ENCODE measurements at regions not wholly inside any gene's neighbourhood (a gene's known extent, or its start where the extent isn't known, plus 50 kb on each side); places are given as distances from the start of the nearest gene placed in this dataset.

DNA sequence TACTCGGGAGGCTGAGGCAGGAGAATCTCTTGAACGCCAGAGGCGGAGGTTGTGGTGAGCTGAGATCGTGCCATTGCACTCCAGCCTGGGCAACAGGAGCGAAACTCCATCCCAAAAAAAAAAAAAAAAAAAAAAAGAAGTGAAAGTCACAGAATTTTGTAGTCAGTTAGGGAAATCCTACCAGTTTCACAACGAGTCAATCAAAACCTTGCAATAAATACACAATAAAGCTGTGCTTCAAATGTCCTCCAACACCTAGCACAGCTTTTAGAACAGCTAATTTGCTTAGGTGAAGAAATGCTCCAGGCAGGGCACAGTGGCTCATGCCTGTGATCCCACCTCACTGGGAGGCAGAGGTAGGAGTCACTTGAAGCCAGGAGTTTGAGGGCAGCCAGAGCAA is 112.8 kb upstream of the ATF7IP start:
- TF ChIP-seq POLR2A (IDR thresholded peaks at IDR 0.05) = no peak
- TF ChIP-seq, protein P1, sequence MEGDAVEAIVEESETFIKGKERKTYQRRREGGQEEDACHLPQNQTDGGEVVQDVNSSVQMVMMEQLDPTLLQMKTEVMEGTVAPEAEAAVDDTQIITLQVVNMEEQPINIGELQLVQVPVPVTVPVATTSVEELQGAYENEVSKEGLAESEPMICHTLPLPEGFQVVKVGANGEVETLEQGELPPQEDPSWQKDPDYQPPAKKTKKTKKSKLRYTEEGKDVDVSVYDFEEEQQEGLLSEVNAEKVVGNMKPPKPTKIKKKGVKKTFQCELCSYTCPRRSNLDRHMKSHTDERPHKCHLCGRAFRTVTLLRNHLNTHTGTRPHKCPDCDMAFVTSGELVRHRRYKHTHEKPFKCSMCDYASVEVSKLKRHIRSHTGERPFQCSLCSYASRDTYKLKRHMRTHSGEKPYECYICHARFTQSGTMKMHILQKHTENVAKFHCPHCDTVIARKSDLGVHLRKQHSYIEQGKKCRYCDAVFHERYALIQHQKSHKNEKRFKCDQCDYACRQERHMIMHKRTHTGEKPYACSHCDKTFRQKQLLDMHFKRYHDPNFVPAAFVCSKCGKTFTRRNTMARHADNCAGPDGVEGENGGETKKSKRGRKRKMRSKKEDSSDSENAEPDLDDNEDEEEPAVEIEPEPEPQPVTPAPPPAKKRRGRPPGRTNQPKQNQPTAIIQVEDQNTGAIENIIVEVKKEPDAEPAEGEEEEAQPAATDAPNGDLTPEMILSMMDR (IDR thresholded peaks at IDR 0.05 in 4 of 5, conservative IDR thresholded peaks at IDR 0.05 in 1 of 5) = no peak
- Histone ChIP-seq H3K36me3 (no peaks in the 10 kb centered on the region), H3K4me1 (peaks cover 13 to 16% of the 10 kb centered on the region in 2 donors), H3K4me3 (no peak overlapping the region), H3K27ac (no peak overlapping the region), H3K9me3 (no peaks in the 10 kb centered on the region), H3K27me3 (no peaks in the 10 kb centered on the region)
- DNase-seq = no peak
- intact Hi-C loops (cut with DNase I; ENCODE audit: low total_unique reads) (no loop called here), in situ Hi-C loops (cut with MboI; ENCODE audit: low sequenced_read_pairs in 4 of 4) (loop anchor here in 2 of 4 donors (10.0 to 25.0 kb wide), 2 partner anchors 112 to 210 kb away; partner anchors contain the start of gene ATF7IP (in 1 of the 2))
- no peak for ATAC-seq

DNA sequence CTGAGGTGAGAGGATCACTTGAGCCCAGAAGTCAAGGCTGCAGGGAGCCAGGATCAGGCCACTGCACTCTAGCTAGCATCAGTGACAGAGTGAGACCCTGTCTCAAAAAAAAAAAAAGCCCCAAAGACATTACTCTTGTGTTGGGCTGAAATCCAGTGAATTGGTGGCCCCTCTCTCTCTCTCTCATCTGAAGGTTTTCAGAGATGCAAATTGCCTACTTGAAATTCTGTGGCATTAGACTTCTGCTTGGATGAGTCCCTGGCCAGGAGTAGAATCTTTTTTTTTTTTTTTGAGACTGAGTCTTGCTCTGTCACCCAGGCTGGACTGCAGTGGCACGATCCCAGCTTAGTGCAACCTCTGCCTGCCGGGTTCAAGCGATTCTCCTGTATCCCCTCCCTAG is 112.0 kb upstream of the ATF7IP start:
- no peak for DNase-seq
- no peak overlapping the region for H3K27ac ChIP-seq
- intact Hi-C loops (cut with DNase I; ENCODE audit: low total_unique reads) (no loop called here), in situ Hi-C loops (cut with MboI; ENCODE audit: low sequenced_read_pairs in 4 of 4) (loop anchor here in 2 of 4 donors (10.0 to 25.0 kb wide), 2 partner anchors 111 to 209 kb away; partner anchors contain the start of gene ATF7IP (in 1 of the 2))
- H3K27me3 ChIP-seq = no peaks in the 10 kb centered on the region
- no peak for ATAC-seq
- no peaks in the 10 kb centered on the region for H3K36me3 ChIP-seq
- TF ChIP-seq POLR2A (IDR thresholded peaks at IDR 0.05) = no peak
- TF ChIP-seq, protein P1 (IDR thresholded peaks at IDR 0.05 in 4 of 5, conservative IDR thresholded peaks at IDR 0.05 in 1 of 5) = no peak
- peaks cover 21 to 24% of the 10 kb centered on the region in 2 donors for H3K4me1 ChIP-seq
- no peaks in the 10 kb centered on the region for H3K9me3 ChIP-seq
- H3K4me3 ChIP-seq = no peak overlapping the region

DNA sequence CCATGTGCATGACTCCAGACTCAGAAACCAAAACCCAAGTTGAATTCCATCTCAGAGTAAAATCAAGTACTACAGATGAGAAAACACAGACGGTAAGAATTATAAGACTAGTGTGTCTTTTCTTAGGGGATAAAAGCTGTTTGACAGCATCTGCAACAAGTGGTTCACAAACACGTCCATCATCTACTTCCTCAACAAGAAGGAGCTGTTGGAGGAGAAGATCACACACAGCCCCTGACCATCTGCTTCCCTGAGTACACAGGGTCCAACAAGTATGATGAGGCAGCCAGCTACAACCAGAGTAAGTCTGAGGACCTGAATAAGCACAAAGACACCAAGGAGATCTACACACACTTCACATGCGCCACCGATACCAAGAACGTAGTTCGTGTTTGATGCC is 110.7 kb upstream of the ATF7IP start:
- Histone ChIP-seq H3K9me3 (no peaks in the 10 kb centered on the region), H3K4me1 (peaks cover 24 to 31% of the 10 kb centered on the region in 2 donors), H3K36me3 (no peaks in the 10 kb centered on the region), H3K27ac (no peak overlapping the region), H3K27me3 (no peaks in the 10 kb centered on the region), H3K4me3 (no peak overlapping the region)
- intact Hi-C loops (cut with DNase I; ENCODE audit: low total_unique reads) = loop anchor here (5.0 kb wide), 1 partner anchor 518 kb away; a partner anchor contains a TSS
- in situ Hi-C loops (cut with MboI; ENCODE audit: low sequenced_read_pairs in 4 of 4) = loop anchor here in 3 of 4 donors (5.0 to 25.0 kb wide), 3 partner anchors 110 to 208 kb away; partner anchors contain the start of gene ATF7IP (in 3 of the 3)
- no peak for ATAC-seq
- no peak for DNase-seq
- TF ChIP-seq, protein P1 (IDR thresholded peaks at IDR 0.05 in 4 of 5, conservative IDR thresholded peaks at IDR 0.05 in 1 of 5) = no peak
- no peak for TF ChIP-seq POLR2A (IDR thresholded peaks at IDR 0.05)

DNA sequence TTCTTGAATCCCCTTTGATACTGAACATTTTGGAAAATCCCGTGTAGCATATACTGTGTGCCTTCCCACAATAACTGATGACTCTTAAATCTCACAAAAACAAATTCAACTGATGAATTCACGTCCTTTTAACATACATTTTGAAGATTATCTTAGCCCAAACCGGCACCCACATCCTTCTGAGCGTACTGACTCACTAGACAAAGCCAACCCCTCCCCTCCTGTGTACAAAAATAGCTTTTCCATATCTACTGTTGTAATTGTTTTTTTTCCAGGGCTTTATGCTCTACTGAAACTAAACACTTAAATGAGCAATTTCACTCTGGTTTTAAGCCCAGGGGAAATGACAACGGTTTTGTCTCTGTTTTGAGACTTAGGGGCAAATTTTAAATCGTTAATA is 109.4 kb upstream of the ATF7IP start:
- in situ Hi-C loops (cut with MboI; ENCODE audit: low sequenced_read_pairs in 4 of 4) = loop anchor here in 3 of 4 donors (5.0 to 25.0 kb wide), 3 partner anchors 109 to 206 kb away; partner anchors contain the start of gene ATF7IP (in 3 of the 3)
- TF ChIP-seq, protein P1 (IDR thresholded peaks at IDR 0.05 in 4 of 5, conservative IDR thresholded peaks at IDR 0.05 in 1 of 5) = no peak
- TF ChIP-seq POLR2A (IDR thresholded peaks at IDR 0.05) = no peak
- H3K27me3 ChIP-seq = no peaks in the 10 kb centered on the region
- ATAC-seq (no peak), DNase-seq (no peak)
- H3K27ac ChIP-seq = peak overlapping the region; percentile 85 to 87 (median 85)
- peak overlapping the region in 1 of 4 donors; percentile 42 for H3K4me3 ChIP-seq
- H3K4me1 ChIP-seq = peaks cover 36 to 37% of the 10 kb centered on the region in 2 donors
- no peaks in the 10 kb centered on the region for H3K9me3 ChIP-seq
- intact Hi-C loops (cut with DNase I; ENCODE audit: low total_unique reads) = loop anchor here (5.0 kb wide), 1 partner anchor 516 kb away; a partner anchor contains a TSS
- no peaks in the 10 kb centered on the region for H3K36me3 ChIP-seq
